Ramos (cell line): ENCODE measurements at regions not wholly inside any gene's neighbourhood (a gene's known extent, or its start where the extent isn't known, plus 50 kb on each side); places are given as distances from the start of the nearest gene placed in this dataset.
"Not testable (repeated sequence)": the region's sequence is repeated elsewhere in the genome, so short reads cannot be mapped to it uniquely, and the experiment has no call there.

Experiments used
- in situ Hi-C: fragments of 300-500 bp; cut with MboI; formaldehyde crosslinking; loops from one replicate; pipeline ENCODE4 v1.14.3; 2022; ENCODE audit warnings: low sequenced_read_pairs; ENCODE audit not compliant: unreplicated experiment

- in situ Hi-C loops: no loop called here
Measured at GRCh38 chr20:25867776-25868649, 171.4 kb upstream of the ZNF337 start.

DNA sequence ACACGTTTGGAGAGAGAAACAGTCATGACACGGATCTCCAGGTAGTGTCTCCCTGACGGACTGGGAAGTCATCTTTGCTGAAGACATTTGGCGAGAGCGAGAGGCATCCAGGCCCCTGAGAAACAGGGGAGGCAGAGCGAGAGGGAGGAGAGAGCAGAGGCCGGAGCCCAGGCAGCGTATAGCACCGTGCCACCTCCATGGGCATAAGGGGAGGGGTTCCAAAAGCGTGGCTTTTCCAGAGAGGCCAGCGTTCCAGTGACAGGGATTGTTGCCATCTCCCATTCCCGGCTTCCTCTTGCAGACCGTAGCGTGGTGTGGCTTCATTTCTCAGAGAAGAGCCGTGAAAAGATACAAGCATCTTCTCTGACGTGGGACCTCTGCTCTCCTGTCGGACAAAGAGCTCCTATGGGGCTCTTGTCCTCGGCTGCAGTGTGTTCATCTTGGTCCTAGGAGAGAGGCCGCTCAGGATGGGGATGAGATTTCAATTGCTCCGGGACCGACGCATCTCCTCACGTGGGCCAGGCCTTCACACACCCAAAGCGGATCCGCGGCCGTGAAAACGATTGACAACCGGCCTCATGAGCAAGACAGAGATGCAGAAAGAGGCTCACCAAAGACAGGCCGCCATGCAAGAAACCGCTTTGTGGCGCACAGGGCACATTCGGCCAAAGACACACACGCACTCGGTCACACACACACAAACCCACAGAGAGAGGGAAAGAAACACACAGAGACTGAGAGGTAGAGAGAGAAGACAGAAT is 170.5 kb upstream of the ZNF337 start:
- in situ Hi-C loops: not testable (repeated sequence)

- in situ Hi-C loops: no loop called here
Measured at GRCh38 chr20:25865715-25866656, 169.3 kb upstream of the ZNF337 start.

DNA sequence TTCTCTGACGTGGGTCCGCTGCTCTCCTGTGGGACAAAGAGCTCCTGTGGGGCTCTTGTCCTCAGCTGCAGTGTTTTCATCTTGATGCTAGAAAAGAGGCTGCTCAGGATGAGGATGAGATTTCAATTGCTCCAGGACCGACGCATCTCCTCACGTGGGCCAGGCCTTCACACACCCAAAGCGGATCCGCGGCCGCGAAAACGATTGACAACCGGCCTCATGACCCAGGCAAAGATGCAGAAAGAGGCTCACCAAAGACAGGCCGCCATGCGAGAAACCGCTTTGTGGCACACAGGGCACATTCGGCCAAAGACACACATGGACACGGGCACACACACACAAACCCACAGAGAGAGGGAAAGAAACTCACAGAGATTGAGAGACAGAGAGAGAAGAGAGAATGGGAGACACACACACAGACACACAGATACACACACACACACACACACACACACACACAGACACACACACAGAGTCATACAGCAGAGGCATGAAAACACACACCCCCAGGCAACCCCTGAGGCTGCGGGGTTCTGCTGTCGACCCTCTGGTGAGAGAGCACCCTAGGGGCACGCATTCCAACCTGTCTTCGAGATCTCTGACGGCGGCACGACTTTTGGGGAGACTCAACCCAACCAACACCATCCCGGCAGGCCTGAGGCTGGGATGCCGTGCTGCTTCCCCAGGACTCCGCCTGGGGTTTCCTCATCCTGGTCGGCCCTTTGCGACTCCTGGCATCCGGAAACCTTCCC is 168.5 kb upstream of the ZNF337 start:
- in situ Hi-C loops: not testable (repeated sequence)

DNA sequence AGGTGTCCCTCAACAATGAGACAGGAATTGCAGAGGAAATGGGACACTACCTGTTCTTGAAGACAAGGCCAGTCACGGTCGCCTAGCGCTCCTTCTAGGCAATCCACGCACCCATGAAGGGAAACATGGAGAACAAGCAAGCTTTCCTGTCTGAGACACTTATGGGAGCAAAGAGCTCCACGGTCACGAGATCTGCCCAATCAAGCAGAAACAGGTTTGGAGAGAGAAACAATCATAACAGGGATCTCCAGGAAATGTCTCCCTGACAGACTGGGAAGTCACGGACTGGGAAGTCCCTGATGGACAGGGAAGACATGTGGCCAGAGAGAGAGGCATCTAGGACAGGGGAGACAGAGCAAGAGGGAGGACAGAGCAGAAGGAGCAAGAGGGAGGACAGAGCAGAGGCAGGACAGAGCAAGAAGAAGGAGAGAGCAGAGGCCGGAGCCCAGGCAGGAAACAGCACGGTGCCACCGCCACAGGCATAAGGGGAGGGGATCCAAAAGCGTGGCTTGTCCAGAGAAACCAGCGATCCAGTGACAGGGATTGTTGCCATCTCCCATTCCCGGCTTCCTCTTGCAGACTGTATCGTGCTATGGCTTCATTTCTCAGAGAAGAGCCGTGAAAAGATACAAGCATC is 167.8 kb upstream of the ZNF337 start:
- in situ Hi-C loops: no loop called here

- in situ Hi-C loops: no loop called here
Measured at GRCh38 chr20:25863536-25864325, 167.1 kb upstream of the ZNF337 start.

DNA sequence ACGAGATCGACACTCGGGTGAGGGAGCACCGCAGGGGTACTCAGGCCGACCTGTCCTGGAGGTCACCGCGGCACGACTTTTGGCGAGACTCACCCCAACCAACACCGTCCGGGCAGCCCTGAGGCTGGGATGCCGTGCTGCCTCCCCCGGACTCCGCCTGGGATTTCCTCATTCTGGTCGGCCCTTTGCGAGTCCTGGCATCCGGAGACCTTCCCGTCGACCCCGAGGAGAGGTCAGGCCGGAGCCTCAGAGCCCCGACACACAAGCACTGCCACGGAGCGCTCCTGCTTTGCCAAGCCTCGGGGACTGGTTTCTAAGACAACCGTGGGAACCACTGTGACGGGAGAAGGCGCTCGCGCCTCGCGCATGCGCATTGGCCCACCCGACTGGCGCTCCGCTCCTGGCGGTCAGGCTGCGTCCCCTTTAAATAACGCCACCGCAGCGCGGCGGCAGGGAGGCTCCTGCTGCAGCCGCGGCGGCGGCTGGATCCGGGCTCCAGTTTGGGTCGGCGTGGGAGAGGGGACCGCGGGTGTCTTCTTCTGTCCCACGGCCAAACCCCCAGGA is 166.4 kb upstream of the ZNF337 start:
- in situ Hi-C loops: not testable (repeated sequence)

- in situ Hi-C loops: no loop called here
Measured at GRCh38 chr20:25860531-25861150, 164.0 kb upstream of the ZNF337 start.

DNA sequence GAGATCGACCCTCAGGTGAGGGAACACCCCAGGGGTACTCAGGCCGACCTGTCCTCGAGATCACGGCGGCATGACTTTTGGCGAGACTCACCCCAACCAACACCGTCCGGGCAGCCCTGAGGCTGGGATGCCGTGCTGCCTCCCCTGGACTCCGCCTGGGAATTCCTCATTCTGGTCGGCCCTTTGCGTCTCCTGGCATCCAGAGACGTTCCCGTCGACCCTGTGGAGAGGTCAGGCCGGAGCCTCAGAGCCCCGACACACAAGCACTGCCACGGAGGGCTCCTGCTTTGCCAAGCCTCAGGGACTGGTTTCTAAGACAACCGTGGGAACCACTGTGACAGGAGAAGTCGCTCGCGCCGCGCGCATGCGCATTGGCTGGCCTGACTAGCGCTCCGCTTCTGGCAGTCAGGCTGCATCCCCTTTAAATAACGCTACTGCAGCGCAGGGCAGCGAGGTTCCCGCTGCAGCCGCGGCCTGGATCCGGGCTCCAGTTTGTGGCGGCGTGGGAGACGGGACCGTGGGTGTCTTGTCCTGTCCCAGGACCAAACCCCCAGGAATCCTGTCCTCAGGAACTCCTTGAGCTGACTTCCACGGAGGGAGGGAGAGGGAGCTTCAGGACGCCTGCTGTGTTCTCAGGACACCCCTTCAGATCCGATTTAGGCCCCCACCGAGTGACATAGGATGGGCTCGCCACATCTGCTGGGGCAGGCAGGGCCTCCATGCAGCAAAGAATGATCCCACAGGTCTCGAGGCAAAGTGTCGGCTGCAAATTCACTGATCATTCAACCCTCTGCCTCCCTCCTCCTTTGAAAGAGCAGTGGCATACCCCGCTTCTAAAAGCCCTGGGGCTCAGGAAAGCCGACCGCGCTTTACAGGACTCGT is 163.2 kb upstream of the ZNF337 start:
- in situ Hi-C loops: no loop called here

DNA sequence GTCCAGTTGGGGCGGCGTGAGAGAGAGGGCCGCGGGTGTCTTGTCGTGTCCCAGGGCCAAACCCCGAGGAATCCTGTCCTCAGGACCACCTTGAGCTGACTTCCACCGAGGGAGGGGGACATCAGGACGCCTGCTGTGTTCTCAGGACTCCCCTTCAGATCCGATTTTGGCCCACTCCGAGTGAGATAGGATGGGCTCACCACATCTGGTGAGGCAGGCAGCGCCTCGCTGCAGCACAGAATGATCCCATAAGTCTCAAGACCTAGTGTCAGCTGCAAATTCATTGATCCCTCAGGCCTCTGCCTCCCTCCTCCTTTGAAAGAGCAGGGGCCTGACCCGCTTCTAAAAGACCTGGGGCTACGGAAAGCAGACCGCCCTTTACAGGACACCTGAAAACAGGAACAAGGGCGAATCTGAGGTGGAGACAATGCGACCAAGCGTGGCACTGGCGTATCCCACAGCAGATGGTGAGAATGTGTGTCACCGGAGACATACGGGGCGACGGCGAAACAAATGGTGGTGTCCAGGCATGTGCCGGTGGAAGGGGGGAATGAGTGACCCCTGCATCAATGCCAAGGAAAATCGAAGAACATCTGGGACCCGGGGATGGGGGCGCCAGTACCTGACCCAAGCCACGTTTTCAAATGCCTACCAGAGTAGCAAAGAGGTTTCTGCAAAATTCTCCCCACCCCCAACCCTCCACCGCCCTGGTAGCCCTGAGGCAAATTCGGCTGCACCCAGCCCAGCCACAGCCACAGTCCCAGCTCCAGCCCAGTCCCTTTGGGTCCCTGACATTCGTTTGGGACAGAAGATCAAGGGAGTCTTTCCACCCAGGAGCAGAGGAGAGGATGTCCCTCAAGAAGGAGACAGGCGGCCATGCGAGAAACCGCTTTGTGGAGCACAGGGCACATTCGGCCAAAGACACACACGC is 162.1 kb upstream of the ZNF337 start:
- in situ Hi-C loops: no loop called here

GRCh38 chr20:25857091-25857788 is 160.6 kb upstream of the ZNF337 start:
- in situ Hi-C loops: not testable (repeated sequence)

- in situ Hi-C loops: no loop called here
Measured at GRCh38 chr20:25856256-25856884, 159.7 kb upstream of the ZNF337 start.

DNA sequence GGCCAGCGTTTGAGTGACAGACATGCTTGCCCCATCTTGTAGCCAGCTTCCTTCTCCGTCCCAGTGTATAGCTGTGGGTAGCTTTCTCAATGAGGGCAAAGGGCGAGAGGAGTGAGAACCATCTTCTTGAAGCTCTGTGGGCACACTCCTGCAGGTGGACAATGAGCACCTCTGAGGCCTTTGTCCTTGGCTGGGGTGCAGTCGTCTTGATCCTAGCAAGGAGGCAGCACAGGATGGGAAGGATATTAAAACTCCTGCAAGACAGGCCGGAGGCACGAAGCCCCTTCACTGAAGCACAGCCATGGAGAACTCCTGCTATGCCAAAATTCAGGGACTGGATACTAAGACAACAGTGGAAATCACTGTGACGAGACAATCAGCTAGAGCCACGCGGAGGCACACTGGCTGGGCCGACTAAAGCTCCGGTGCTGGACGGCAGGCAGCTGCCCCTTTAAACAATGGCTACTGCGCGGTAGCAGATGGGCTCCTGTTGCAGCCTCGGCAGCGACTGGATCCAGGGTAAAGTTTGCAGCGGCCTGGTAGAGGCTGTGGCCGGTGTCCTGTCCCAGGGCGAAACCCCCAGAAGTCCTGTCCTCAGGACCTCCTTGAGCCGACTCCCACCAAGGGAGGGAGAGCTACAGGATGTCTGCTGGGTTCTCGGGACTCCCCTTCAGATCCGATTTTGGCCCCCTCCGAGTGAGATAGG is 159.0 kb upstream of the ZNF337 start:
- in situ Hi-C loops: not testable (repeated sequence)

DNA sequence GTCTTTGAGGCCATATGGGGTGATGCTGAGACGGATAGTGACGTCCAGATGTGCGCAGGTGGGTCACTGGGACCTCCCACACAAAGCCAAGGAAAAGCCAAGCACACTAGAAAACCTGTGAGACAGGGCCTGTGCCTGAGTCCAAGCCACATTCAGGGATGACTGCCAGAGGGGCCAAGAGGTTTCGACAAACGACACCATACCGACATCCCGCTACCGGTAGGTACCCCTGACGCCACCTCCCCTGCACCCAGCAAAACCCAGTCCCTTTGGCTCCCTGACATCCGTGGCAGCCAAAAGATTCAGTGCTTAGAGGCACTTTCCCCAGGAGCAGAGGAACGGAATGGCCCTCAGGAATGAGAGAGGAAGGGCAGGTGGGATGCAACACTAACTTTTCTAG is 158.0 kb upstream of the ZNF337 start:
- in situ Hi-C loops: not testable (repeated sequence)
